Esophagus muscularis mucosa (tissue), 4 donors: ENCODE measurements at regions not wholly inside any gene's neighbourhood (a gene's known extent, or its start where the extent isn't known, plus 50 kb on each side); places are given as distances from the start of the nearest gene placed in this dataset.
A peak's percentile ranks its signal among the peaks of the same experiment; 100 is the strongest.

Experiments
- DNase-seq: peaks from one replicate; pipeline ENCODE4 v3.0.0-alpha.2; 2017; ENCODE audit errors: extremely low spot score
- H3K27ac ChIP-seq, 4 donors: fragments of 200-600 bp; sonication (generic); replicated peaks in 1 of 4; 1 replicate in 3 of 4; 2 replicates in 1 of 4; pipeline ENCODE4 v1.5.1; 2016 to 2019; ENCODE audit warnings: mild to moderate bottlenecking in 1 of 4
- H3K27me3 ChIP-seq, 4 donors: fragments of 200-600 bp; sonication (generic); one replicate each; pipeline versions ENCODE4 v1.5.1 to v1.6.0; 2016 to 2019
- H3K36me3 ChIP-seq, 4 donors: fragments of 200-600 bp; sonication (generic); one replicate each; pipeline ENCODE4 v1.5.1; 2016 to 2019
- H3K4me1 ChIP-seq, 4 donors: fragments of 200-600 bp; sonication (generic); one replicate each; pipeline ENCODE4 v1.5.1; 2016 to 2019
- H3K4me3 ChIP-seq, 4 donors: fragments of 200-600 bp; sonication (generic); 1 replicate in 2 of 4; 2 replicates in 2 of 4; pipeline ENCODE4 v1.5.1; 2016 to 2019; ENCODE audit warnings: mild to moderate bottlenecking in 4 of 4, moderate library complexity in 1 of 4
- H3K9me3 ChIP-seq, 4 donors: fragments of 200-600 bp; sonication (generic); 1 replicate in 3 of 4; 2 replicates in 1 of 4; pipeline ENCODE4 v1.5.1; 2016 to 2019
- CTCF ChIP-seq, 3 experiments: fragments of 200-600 bp in 2 of 3; fragments of 450-650 bp in 1 of 3; sonication (generic) in 2 of 3; IDR thresholded peaks; one replicate each; pipeline ENCODE4 v1.5.1; 2017 to 2019; ENCODE audit warnings: antibody characterized with exemption in 3 of 3, mild to moderate bottlenecking in 2 of 3, moderate library complexity in 1 of 3
- EP300 ChIP-seq: sonication (generic); formaldehyde crosslinking; IDR thresholded peaks from one replicate; pipeline ENCODE4 v1.6.1; 2017; ENCODE audit warnings: antibody characterized with exemption
- POLR2A ChIP-seq: fragments of 450-650 bp; IDR thresholded peaks from one replicate; pipeline ENCODE4 v1.6.1; 2017; ENCODE audit warnings: antibody characterized with exemption, moderate library complexity, mild to moderate bottlenecking, low read depth
- POLR2AphosphoS5 ChIP-seq, 2 donors: sonication (generic); formaldehyde crosslinking; IDR thresholded peaks; one replicate each; pipeline ENCODE4 v1.6.1; 2017; ENCODE audit warnings: antibody characterized with exemption in 2 of 2
- WGBS: methylation state at CpG from one replicate; pipeline ENCODE4 v1.1.5; 2018; 5-methylcytosine and 5-hydroxymethylcytosine counted together
- intact Hi-C: fragments of 100-400 bp; cut with DNase I; formaldehyde crosslinking; loops from one replicate; pipeline ENCODE4 v1.15.1; 2023

- no peaks in the 10 kb centered on the region for H3K4me1 ChIP-seq
- H3K4me3 ChIP-seq: peak overlapping the region; percentile 26 to 43 (median 33)
- H3K9me3 ChIP-seq: no peaks in the 10 kb centered on the region
- H3K36me3 ChIP-seq: no peaks in the 10 kb centered on the region
- no peak for DNase-seq
- H3K27me3 ChIP-seq: no peaks in the 10 kb centered on the region
- intact Hi-C loops: no loop called here
- H3K27ac ChIP-seq: no peak overlapping the region
- WGBS: 60% methylated on average over 32 of the region's 38 CpGs
- TF ChIP-seq CTCF (IDR thresholded peaks at IDR 0.05) (no peak), POLR2A (no peak), POLR2AphosphoS5 (IDR thresholded peaks at IDR 0.05) (no peak), EP300 (no peak)
Measured at GRCh38 chrX:80335062-80335830, 85.0 kb upstream of the TENT5D start.

- H3K27ac ChIP-seq: no peak overlapping the region
- intact Hi-C loops: no loop called here
- H3K9me3 ChIP-seq: no peaks in the 10 kb centered on the region
- 45% methylated on average over 3 of the region's 4 CpGs for WGBS
- TF ChIP-seq POLR2AphosphoS5 (IDR thresholded peaks at IDR 0.05): no peak
- no peak for TF ChIP-seq POLR2A
- TF ChIP-seq CTCF (IDR thresholded peaks at IDR 0.05): no peak
- no peak for TF ChIP-seq EP300
- no peaks in the 10 kb centered on the region for H3K36me3 ChIP-seq
- no peaks in the 10 kb centered on the region for H3K27me3 ChIP-seq
- no peaks in the 10 kb centered on the region for H3K4me1 ChIP-seq
- no peak for DNase-seq
- no peak overlapping the region for H3K4me3 ChIP-seq
Measured at GRCh38 chrX:80354966-80355465, 65.2 kb upstream of the TENT5D start.
